Glomerular endothelial cell (primary cell): ENCODE measurements at regions not wholly inside any gene's neighbourhood (a gene's known extent, or its start where the extent isn't known, plus 50 kb on each side); places are given as distances from the start of the nearest gene placed in this dataset.
"Not testable (repeated sequence)": the region's sequence is repeated elsewhere in the genome, so short reads cannot be mapped to it uniquely, and the experiment has no call there.

Experiments
- DNase-seq: peaks from one replicate; pipeline ENCODE4 v3.0.0-alpha.2; 2011; ENCODE audit warnings: low read depth, low spot score; ENCODE audit errors: extremely low read depth

GRCh38 chr4:123127875-123128274, 205.5 kb upstream of the NUDT6 start:
- DNase-seq: peak; percentile 12

DNA sequence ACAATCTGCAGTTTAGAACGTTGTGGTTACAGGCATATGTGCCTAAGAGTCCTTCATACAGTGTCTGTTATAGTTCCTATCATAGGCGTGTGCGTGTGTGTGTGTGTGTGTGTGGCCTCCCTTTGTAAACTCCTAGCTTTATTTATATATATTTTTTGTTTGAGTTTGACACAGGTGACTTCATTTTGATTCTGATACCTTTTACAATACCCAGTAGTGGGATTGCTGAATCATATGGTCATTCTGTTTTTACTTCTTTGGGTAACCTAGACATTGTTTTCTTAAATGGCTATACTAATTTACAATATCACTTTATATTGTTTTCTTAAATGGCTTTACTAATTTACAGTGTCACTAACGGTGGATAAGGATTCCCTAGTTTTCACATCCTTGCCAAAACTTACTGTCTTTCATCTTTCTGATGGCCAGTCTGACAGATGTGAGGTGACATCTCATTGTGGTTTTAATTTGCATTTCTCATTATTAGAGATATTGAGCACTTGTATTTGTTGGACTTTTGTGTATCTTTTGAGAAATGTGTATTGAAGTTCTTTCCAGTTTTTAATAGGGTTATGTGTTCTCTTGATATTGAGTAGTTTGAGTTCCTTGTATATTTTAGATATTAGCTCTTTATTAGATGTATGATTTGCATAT, 211.1 kb upstream of the NUDT6 start:
- DNase-seq: no peak

- DNase-seq: no peak
Measured at GRCh38 chr4:123144616-123145015, 222.2 kb upstream of the NUDT6 start.

GRCh38 chr4:123158576-123158975, 236.2 kb upstream of the NUDT6 start:
- no peak for DNase-seq

GRCh38 chr4:123159479-123159878, 237.1 kb upstream of the NUDT6 start:
- DNase-seq: no peak

DNA sequence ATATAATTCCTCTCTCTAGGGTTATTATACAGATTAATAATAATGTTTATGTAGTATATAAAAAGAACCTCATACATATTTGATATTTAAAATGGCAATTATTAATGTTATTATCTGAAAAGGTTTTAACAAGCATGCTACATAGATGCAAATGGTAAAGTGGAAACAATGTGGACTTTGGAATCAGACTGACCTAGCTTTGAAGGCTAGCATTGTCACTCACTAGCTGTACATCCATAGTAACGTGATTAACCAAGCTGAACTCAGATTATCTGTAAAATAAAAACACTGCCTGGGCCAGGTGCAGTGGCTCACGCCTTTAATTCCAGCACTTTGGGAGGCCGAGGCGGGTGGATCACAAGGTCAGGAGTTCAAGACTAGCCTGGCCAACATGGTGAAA, 233.7 kb upstream of the SPRY1 start:
- DNase-seq: no peak

- no peak for DNase-seq
Measured at GRCh38 chr4:123163501-123163900, 233.1 kb upstream of the SPRY1 start.

DNA sequence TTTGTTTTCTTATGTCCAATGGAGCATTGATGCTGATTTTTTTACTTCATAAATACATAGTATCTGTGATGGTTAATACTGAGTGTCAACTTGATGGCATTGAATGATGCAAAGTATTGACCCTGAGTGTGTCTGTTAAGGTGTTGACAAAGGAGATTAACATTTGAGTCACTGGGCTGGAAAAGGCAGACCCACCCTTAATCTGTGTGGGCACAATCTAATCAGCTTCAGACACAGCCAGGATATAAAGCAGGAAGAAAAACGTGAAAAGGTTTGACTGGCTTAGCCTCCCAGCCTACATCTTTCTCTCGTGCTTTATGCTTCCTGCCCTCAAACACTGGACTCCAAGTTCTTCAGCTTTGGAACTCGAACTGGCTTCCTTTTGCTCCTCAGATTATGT, 230.6 kb upstream of the SPRY1 start:
- DNase-seq: no peak

- DNase-seq: no peak
Measured at GRCh38 chr4:123167931-123168330, 228.7 kb upstream of the SPRY1 start.

- no peak for DNase-seq
Measured at GRCh38 chr4:123168812-123169211, 227.8 kb upstream of the SPRY1 start.

- no peak for DNase-seq
Measured at GRCh38 chr4:123170843-123171242, 225.8 kb upstream of the SPRY1 start.

- no peak for DNase-seq
Measured at GRCh38 chr4:123176605-123177004, 220.0 kb upstream of the SPRY1 start.

- DNase-seq: no peak
Measured at GRCh38 chr4:123182289-123182688, 214.3 kb upstream of the SPRY1 start.

GRCh38 chr4:123183308-123183707, 213.3 kb upstream of the SPRY1 start:
- no peak for DNase-seq

GRCh38 chr4:123183754-123184153, 212.8 kb upstream of the SPRY1 start:
- DNase-seq: not testable (repeated sequence)

- DNase-seq: no peak
Measured at GRCh38 chr4:123186731-123187130, 209.9 kb upstream of the SPRY1 start.

GRCh38 chr4:123190176-123190575, 206.4 kb upstream of the SPRY1 start:
- no peak for DNase-seq

DNA sequence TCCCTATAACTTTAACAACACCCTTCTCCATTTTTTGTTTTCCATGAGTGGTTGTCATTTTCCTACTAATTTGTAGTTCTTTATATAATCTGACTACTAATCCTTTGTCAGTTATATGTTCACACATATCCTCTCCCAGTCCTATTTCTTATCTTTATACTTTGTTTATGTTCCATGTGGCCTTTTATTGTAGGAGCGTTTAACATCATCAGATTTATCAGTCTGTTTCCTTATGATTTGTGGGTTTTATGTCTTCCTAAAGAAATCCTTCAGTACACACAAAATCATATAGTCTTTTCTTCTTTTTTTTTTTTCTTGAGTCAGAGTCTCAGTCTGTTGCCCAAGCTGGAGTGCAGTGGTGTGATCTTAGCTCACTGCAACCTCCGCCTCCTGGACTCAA, 204.9 kb upstream of the SPRY1 start:
- no peak for DNase-seq

- no peak for DNase-seq
Measured at GRCh38 chr4:123193802-123194367, 202.7 kb upstream of the SPRY1 start.

DNA sequence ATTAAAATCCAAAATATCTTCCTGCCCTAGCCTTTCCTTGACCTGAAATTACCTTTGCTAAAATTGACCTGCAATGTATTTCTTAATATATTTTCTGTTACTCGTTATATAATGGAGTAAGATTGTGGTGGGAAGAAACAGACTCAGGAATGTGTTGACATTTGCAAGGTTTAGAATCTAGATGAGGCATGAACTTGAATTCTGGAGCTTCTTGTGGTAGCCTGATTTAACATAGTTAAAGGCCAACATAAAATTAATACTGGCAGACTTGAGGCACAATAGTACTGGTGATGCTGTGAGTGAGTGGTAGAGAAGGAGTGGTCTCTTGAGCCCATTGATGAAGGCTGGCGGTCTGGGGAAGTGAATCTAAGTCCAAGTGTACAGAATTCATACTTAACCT, 197.9 kb upstream of the SPRY1 start:
- no peak for DNase-seq

GRCh38 chr4:123200051-123200940, 196.3 kb upstream of the SPRY1 start:
- DNase-seq: no peak

GRCh38 chr4:123204737-123205136, 191.9 kb upstream of the SPRY1 start:
- DNase-seq: no peak
